H1 (cell line): ENCODE measurements at regions not wholly inside any gene's neighbourhood (a gene's known extent, or its start where the extent isn't known, plus 50 kb on each side); places are given as distances from the start of the nearest gene placed in this dataset.
A peak's percentile ranks its signal among the peaks of the same experiment; 100 is the strongest.

Experiments used
- CTCF ChIA-PET: fragments of 300-600 bp; sonication (Branson Sonifier 250); formaldehyde crosslinking; loops from one replicate; lab custom pipeline; 2021; ENCODE audit not compliant: partially characterized antibody; lab: Charles Lee
- POLR2A ChIA-PET: fragments of 300-600 bp; sonication (Branson Sonifier 250); formaldehyde crosslinking; loops from one replicate; lab custom pipeline; 2021; ENCODE audit warnings: inconsistent platforms; ENCODE audit not compliant: partially characterized antibody; lab: Charles Lee
- DNase-seq, 2 experiments: peaks; one replicate each; pipeline versions ENCODE4 v3.0.0 to v3.0.0-alpha.2; 2010 to 2022; ENCODE audit warnings: low spot score in 2 of 2, low read depth in 1 of 2, mixed read lengths in 1 of 2
- FAIRE-seq: peaks from 2 replicates; lab custom pipeline; 2011; peaks lifted over from hg19 to GRCh38; lab: Jason Lieb, UNC
- H2AFZ ChIP-seq: 2 replicates; pipeline ENCODE4 v1.8.1; 2012; ENCODE audit warnings: low read length, inconsistent platforms
- H2AK5ac ChIP-seq: 2 replicates; pipeline ENCODE4 v1.6.1; 2013; ENCODE audit warnings: low read depth, low read length
- H2BK120ac ChIP-seq: replicated peaks from 2 replicates; pipeline ENCODE3; 2013; ENCODE audit warnings: low read depth, low read length, inconsistent platforms
- H2BK12ac ChIP-seq: 2 replicates; pipeline ENCODE4 v1.6.1; 2013; ENCODE audit warnings: low read depth, low read length
- H2BK15ac ChIP-seq: 2 replicates; pipeline ENCODE4 v1.6.1; 2013; ENCODE audit warnings: low read length
- H2BK20ac ChIP-seq: 2 replicates; pipeline ENCODE4 v1.6.1; 2013; ENCODE audit warnings: low read length
- H2BK5ac ChIP-seq: 2 replicates; pipeline ENCODE4 v1.6.1; 2013; ENCODE audit warnings: low read depth, low read length
- H3K14ac ChIP-seq: 2 replicates; pipeline ENCODE4 v1.6.1; 2013; ENCODE audit warnings: inconsistent platforms; ENCODE audit not compliant: insufficient read length
- H3K18ac ChIP-seq: 2 replicates; pipeline ENCODE4 v1.6.1; 2013; ENCODE audit warnings: low read length; ENCODE audit errors: extremely low read depth
- H3K23ac ChIP-seq: 2 replicates; pipeline ENCODE4 v1.6.1; 2013; ENCODE audit warnings: inconsistent platforms; ENCODE audit not compliant: insufficient read length
- H3K23me2 ChIP-seq: 2 replicates; pipeline ENCODE4 v1.6.1; 2013; ENCODE audit warnings: low read depth, low read length
- H3K27ac ChIP-seq: 2 replicates; pipeline ENCODE4 v1.6.1; 2011; ENCODE audit warnings: low read depth, low read length, inconsistent platforms
- H3K27me3 ChIP-seq, 4 experiments: replicated peaks in 1 of 4; 1 replicate in 1 of 4; 2 replicates in 3 of 4; pipeline versions ENCODE4 v1.6.1 to v1.8.1; 2011 to 2013; ENCODE audit warnings: low read length in 3 of 4, mild to moderate bottlenecking in 3 of 4, inconsistent platforms in 2 of 4, mixed read lengths in 2 of 4, moderate library complexity in 1 of 4; ENCODE audit not compliant: control insufficient read depth in 3 of 4, insufficient read depth in 3 of 4; ENCODE audit errors: extremely low read depth in 1 of 4
- H3K36me3 ChIP-seq, 4 experiments: 2 replicates each; pipeline versions ENCODE4 v1.6.1 to v1.8.1; 2011 to 2013; ENCODE audit warnings: mild to moderate bottlenecking in 4 of 4, low read length in 3 of 4, moderate library complexity in 2 of 4, control low read depth in 1 of 4, inconsistent platforms in 1 of 4; ENCODE audit not compliant: insufficient read depth in 4 of 4, control insufficient read depth in 2 of 4
- H3K4ac ChIP-seq: replicated peaks from 2 replicates; pipeline ENCODE3; 2013; ENCODE audit warnings: low read length, low read depth, mixed read lengths, inconsistent platforms; ENCODE audit not compliant: insufficient read length
- H3K4me1 ChIP-seq, 4 experiments: replicated peaks in 1 of 4; 1 replicate in 1 of 4; 2 replicates in 3 of 4; pipeline versions ENCODE4 v1.6.1 to v1.8.1; 2011 to 2013; ENCODE audit warnings: low read length in 3 of 4, inconsistent platforms in 2 of 4, mixed read lengths in 1 of 4; ENCODE audit not compliant: insufficient read depth in 4 of 4, control insufficient read depth in 3 of 4
- H3K4me2 ChIP-seq, 2 experiments: 2 replicates each; pipeline versions ENCODE4 v1.6.1 to v1.8.1; 2011 to 2013; ENCODE audit warnings: low read depth in 2 of 2, low read length in 2 of 2, control low read depth in 1 of 2, inconsistent platforms in 1 of 2, mild to moderate bottlenecking in 1 of 2; ENCODE audit not compliant: insufficient read depth in 1 of 2
- H3K4me3 ChIP-seq, 4 experiments: fragments of 200-600, 300-600 bp in 1 of 4; sonication (generic), shearing (Covaris generic), sonication (Bioruptor Twin) in 1 of 4; 2 replicates each; pipeline versions ENCODE4 v1.5.1 to v1.8.1; 2011 to 2016; ENCODE audit warnings: low read length in 4 of 4, low read depth in 3 of 4, control low read depth in 2 of 4, inconsistent platforms in 2 of 4, mild to moderate bottlenecking in 2 of 4, mixed read lengths in 1 of 4, moderate library complexity in 1 of 4; ENCODE audit not compliant: insufficient read depth in 2 of 4; ENCODE audit errors: extremely low read depth in 1 of 4
- H3K56ac ChIP-seq: replicated peaks from 2 replicates; pipeline ENCODE3; 2013; ENCODE audit warnings: low read depth, mild to moderate bottlenecking, mixed read lengths, low read length, inconsistent platforms; ENCODE audit not compliant: insufficient read length
- H3K79me1 ChIP-seq: 2 replicates; pipeline ENCODE4 v1.6.1; 2013; ENCODE audit warnings: low read depth, low read length, control low read depth
- H3K79me2 ChIP-seq, 2 experiments: 2 replicates each; pipeline versions ENCODE4 v1.6.1 to v1.8.1; 2012 to 2013; ENCODE audit warnings: low read length in 2 of 2, mild to moderate bottlenecking in 2 of 2, inconsistent platforms in 1 of 2; ENCODE audit not compliant: insufficient read depth in 2 of 2, control insufficient read depth in 1 of 2
- H3K9ac ChIP-seq, 4 experiments: replicated peaks in 1 of 4; 1 replicate in 1 of 4; 2 replicates in 3 of 4; pipeline versions ENCODE4 v1.6.1 to v1.8.1; 2011 to 2013; ENCODE audit warnings: low read depth in 3 of 4, low read length in 3 of 4, control low read depth in 2 of 4, mild to moderate bottlenecking in 2 of 4, moderate library complexity in 2 of 4, inconsistent platforms in 1 of 4; ENCODE audit errors: extremely low read depth in 1 of 4
- H3K9me3 ChIP-seq, 2 experiments: 2 replicates each; pipeline versions ENCODE4 v1.6.1 to v1.8.1; 2012 to 2013; ENCODE audit warnings: mild to moderate bottlenecking in 2 of 2, moderate library complexity in 2 of 2, control low read depth in 1 of 2, inconsistent platforms in 1 of 2, low read depth in 1 of 2, low read length in 1 of 2, mixed read lengths in 1 of 2; ENCODE audit not compliant: insufficient read depth in 2 of 2
- H4K20me1 ChIP-seq, 2 experiments: replicated peaks in 1 of 2; 2 replicates each; pipeline versions ENCODE3 to v1.8.1; 2011 to 2013; ENCODE audit warnings: inconsistent platforms in 2 of 2, low read length in 2 of 2, mild to moderate bottlenecking in 1 of 2; ENCODE audit not compliant: insufficient read depth in 2 of 2, control insufficient read depth in 1 of 2
- H4K5ac ChIP-seq: 2 replicates; pipeline ENCODE4 v1.6.1; 2013; ENCODE audit warnings: low read length, low read depth, mixed read lengths, inconsistent platforms; ENCODE audit not compliant: insufficient read length
- H4K8ac ChIP-seq: 2 replicates; pipeline ENCODE4 v1.8.0; 2013; ENCODE audit warnings: mild to moderate bottlenecking, moderate library complexity, low read length, inconsistent platforms; ENCODE audit not compliant: insufficient read depth; ENCODE audit errors: extremely low read depth
- H4K91ac ChIP-seq: replicated peaks from 2 replicates; pipeline ENCODE3; 2013; ENCODE audit warnings: low read length, mixed read lengths, inconsistent platforms; ENCODE audit not compliant: insufficient read length
- CTBP2 ChIP-seq: IDR thresholded peaks from 2 replicates; pipeline ENCODE4 v1.7.0; 2011; ENCODE audit warnings: borderline replicate concordance, mild to moderate bottlenecking, moderate library complexity, mixed read lengths, low read length; ENCODE audit not compliant: insufficient read depth, insufficient read length
- NRF1 ChIP-seq: IDR thresholded peaks from 2 replicates; pipeline ENCODE4 v1.6.1; 2011; ENCODE audit warnings: mild to moderate bottlenecking, low read depth, low read length, improper control_type of control experiment
- RAD21 ChIP-seq, 2 experiments: IDR thresholded peaks in 1 of 2; conservative IDR thresholded peaks in 1 of 2; 2 replicates each; pipeline ENCODE4 v1.6.1; 2011; ENCODE audit warnings: low read depth in 2 of 2, low read length in 2 of 2, improper control_type of control experiment in 1 of 2, inconsistent platforms in 1 of 2, mild to moderate bottlenecking in 1 of 2, moderate library complexity in 1 of 2
- TBP ChIP-seq: IDR thresholded peaks from 2 replicates; pipeline ENCODE4 v1.6.1; 2011; ENCODE audit warnings: low read depth, low read length, improper control_type of control experiment
- WGBS, 2 experiments: shearing (Covaris generic) in 1 of 2; methylation state at CpG; one replicate each; pipeline versions ENCODE4 v1.1.6 to v1.1.7; 2013 to 2015; ENCODE audit warnings: low lambda C conversion rate in 2 of 2, mixed read lengths in 2 of 2, inconsistent platforms in 1 of 2, low coverage in 1 of 2, missing lambda C conversion rate in 1 of 2; ENCODE audit not compliant: insufficient replicate concordance in 2 of 2, insufficient coverage in 1 of 2, insufficient read length in 1 of 2; ENCODE audit errors: extremely low coverage in 1 of 2, missing lambda C conversion rate in 1 of 2; 5-methylcytosine and 5-hydroxymethylcytosine counted together
- TF ChIP-seq, protein P1 (sequence below), 3 experiments: IDR thresholded peaks; 1 replicate in 2 of 3; 2 replicates in 1 of 3; pipeline versions ENCODE4 v1.5.1 to v1.6.1; 2011; ENCODE audit warnings: low read length in 3 of 3, mild to moderate bottlenecking in 3 of 3, inconsistent platforms in 2 of 3, low read depth in 1 of 3, moderate library complexity in 1 of 3; ENCODE audit not compliant: insufficient read depth in 1 of 3; ENCODE audit errors: control extremely low read depth in 1 of 3

DNA sequence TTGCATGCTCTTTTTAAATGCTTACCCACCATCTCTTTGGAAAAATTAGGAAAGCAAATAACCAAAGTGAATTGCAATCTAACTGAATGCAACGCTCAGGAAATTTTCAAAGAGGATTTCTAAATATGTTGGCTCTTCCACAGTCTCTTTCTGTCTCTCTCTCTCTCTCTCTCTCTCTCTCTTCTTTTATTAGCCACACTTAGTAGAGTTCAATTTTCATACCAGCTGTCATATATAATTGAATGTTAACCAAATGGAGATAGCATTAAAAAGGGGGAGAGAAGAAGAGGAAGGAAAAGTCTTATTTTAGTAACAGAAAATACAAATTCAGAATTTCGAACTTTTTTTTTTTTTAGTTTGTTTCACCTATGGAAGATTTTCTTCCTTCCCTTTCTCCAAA lies 235.9 kb upstream of the GBE1 start (continued):
- TF ChIP-seq TBP: no peak

DNA sequence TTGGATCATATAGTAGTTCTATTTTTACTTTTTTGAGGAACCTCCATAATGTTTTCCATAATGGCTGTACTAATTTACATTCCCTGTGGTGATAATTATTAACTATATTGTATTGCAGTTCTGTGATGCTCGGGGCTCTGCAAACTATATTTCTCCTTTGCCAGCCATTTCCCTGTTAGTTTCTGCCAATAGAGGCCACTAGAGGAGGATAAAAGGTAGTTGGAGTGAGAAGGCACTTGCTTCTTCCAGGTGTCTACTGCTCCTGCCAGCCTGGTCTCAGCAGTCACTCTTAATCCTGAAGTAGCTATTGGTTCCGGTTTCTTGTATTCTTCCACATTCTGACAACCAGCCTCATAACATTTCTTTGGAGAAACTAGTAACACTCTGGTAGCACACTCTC lies 233.9 kb upstream of the GBE1 start:
- H4K8ac ChIP-seq: no peak overlapping the region
- H3K14ac ChIP-seq: no peak overlapping the region
- no peaks in the 10 kb centered on the region for H3K9me3 ChIP-seq
- no peak overlapping the region for H2BK5ac ChIP-seq
- H3K18ac ChIP-seq: no peak overlapping the region
- H2BK120ac ChIP-seq: no peak overlapping the region
- FAIRE-seq (no peak), DNase-seq (no peak)
- H2BK20ac ChIP-seq: no peak overlapping the region
- H4K5ac ChIP-seq: no peak overlapping the region
- H3K36me3 ChIP-seq: no peaks in the 10 kb centered on the region
- no peaks in the 10 kb centered on the region for H3K27me3 ChIP-seq
- H2BK15ac ChIP-seq: no peak overlapping the region
- H4K20me1 ChIP-seq: no peaks in the 10 kb centered on the region
- H3K4me1 ChIP-seq: no peaks in the 10 kb centered on the region; a peak in 1 of 7 replicates
- POLR2A ChIA-PET: no interaction called here
- H3K4me3 ChIP-seq: no peak overlapping the region
- no peak overlapping the region for H3K27ac ChIP-seq
- no peak overlapping the region for H2BK12ac ChIP-seq
- TF ChIP-seq CTBP2 (no peak), RAD21 (IDR thresholded peaks at IDR 0.05 in 1 of 2, conservative IDR thresholded peaks at IDR 0.05 in 1 of 2; ENCODE audit: low read depth in 2 of 2, low read length in 2 of 2) (peak; percentile 40 to 60), NRF1 (no peak)
- TF ChIP-seq, protein P1, sequence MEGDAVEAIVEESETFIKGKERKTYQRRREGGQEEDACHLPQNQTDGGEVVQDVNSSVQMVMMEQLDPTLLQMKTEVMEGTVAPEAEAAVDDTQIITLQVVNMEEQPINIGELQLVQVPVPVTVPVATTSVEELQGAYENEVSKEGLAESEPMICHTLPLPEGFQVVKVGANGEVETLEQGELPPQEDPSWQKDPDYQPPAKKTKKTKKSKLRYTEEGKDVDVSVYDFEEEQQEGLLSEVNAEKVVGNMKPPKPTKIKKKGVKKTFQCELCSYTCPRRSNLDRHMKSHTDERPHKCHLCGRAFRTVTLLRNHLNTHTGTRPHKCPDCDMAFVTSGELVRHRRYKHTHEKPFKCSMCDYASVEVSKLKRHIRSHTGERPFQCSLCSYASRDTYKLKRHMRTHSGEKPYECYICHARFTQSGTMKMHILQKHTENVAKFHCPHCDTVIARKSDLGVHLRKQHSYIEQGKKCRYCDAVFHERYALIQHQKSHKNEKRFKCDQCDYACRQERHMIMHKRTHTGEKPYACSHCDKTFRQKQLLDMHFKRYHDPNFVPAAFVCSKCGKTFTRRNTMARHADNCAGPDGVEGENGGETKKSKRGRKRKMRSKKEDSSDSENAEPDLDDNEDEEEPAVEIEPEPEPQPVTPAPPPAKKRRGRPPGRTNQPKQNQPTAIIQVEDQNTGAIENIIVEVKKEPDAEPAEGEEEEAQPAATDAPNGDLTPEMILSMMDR (IDR thresholded peaks at IDR 0.05; ENCODE audit: control extremely low read depth in 1 of 3, insufficient read depth in 1 of 3, low read depth in 1 of 3, low read length in 3 of 3): peak in 2 of 3 experiments; percentile 25 to 31; a peak in 2 of 4 replicates
- TF ChIP-seq, all 59 proteins: peak for 2
- 62% methylated on average over 2 of the region's 2 CpGs; no CpG with 5 or more reads in 1 of the 2 experiments for WGBS, 2 experiments
- no peak overlapping the region for H3K4me2 ChIP-seq
- no peak overlapping the region for H3K56ac ChIP-seq
- no peak overlapping the region for H3K9ac ChIP-seq
- H2AK5ac ChIP-seq: no peak overlapping the region
- CTCF ChIA-PET: interaction anchor here (0.7 to 1.7 kb wide), 6 partner anchors 9 to 327 kb away, joined by 3 to 5 read pairs (median 3); no protein-coding TSS in a partner anchor
- H3K23me2 ChIP-seq: no peaks in the 10 kb centered on the region
- H4K91ac ChIP-seq: no peak overlapping the region
- H3K4ac ChIP-seq: no peak overlapping the region
- no peaks in the 10 kb centered on the region for H3K79me2 ChIP-seq
- no peaks in the 10 kb centered on the region for H3K79me1 ChIP-seq
- H3K23ac ChIP-seq: no peak overlapping the region
- H2AFZ ChIP-seq: no peak overlapping the region
